Liver (tissue), 7 donors: ENCODE measurements at regions not wholly inside any gene's neighbourhood (a gene's known extent, or its start where the extent isn't known, plus 50 kb on each side); places are given as distances from the start of the nearest gene placed in this dataset.

Experiments used
- DNase-seq: peaks from one replicate; pipeline ENCODE4 v3.0.0-alpha.2; 2017; ENCODE audit warnings: low spot score
- H3K27ac ChIP-seq, 2 donors: one replicate each; pipeline ENCODE4 v1.7.0; 2013; ENCODE audit warnings: inconsistent platforms in 2 of 2, low read length in 2 of 2, control low read depth in 1 of 2, low read depth in 1 of 2, mild to moderate bottlenecking in 1 of 2
- H3K27me3 ChIP-seq, 4 donors: one replicate each; pipeline versions ENCODE4 v1.6.1 to v1.7.0; 2013; ENCODE audit warnings: low read length in 3 of 4, inconsistent platforms in 1 of 4, mild to moderate bottlenecking in 1 of 4, moderate library complexity in 1 of 4; ENCODE audit not compliant: control insufficient read depth in 4 of 4, insufficient read depth in 4 of 4
- H3K36me3 ChIP-seq, 4 donors: one replicate each; pipeline versions ENCODE4 v1.6.1 to v1.7.0; 2013; ENCODE audit warnings: low read length in 3 of 4, mild to moderate bottlenecking in 3 of 4, low read depth in 1 of 4, moderate library complexity in 1 of 4; ENCODE audit not compliant: control insufficient read depth in 4 of 4, insufficient read depth in 3 of 4
- H3K4me1 ChIP-seq, 4 donors: one replicate each; pipeline versions ENCODE4 v1.6.1 to v1.7.0; 2013; ENCODE audit warnings: low read length in 3 of 4, mild to moderate bottlenecking in 3 of 4, moderate library complexity in 1 of 4; ENCODE audit not compliant: control insufficient read depth in 4 of 4, insufficient read depth in 4 of 4
- H3K4me3 ChIP-seq, 3 donors: one replicate each; pipeline versions ENCODE4 v1.6.1 to v1.7.0; 2013; ENCODE audit warnings: low read length in 3 of 3, control low read depth in 1 of 3, low read depth in 1 of 3, mild to moderate bottlenecking in 1 of 3
- H3K9ac ChIP-seq, 2 donors: one replicate each; pipeline ENCODE4 v1.7.0; 2013; ENCODE audit warnings: low read length in 2 of 2, mild to moderate bottlenecking in 2 of 2, moderate library complexity in 2 of 2, control low read depth in 1 of 2, low read depth in 1 of 2
- H3K9me3 ChIP-seq, 4 donors: one replicate each; pipeline versions ENCODE4 v1.6.1 to v1.7.0; 2013; ENCODE audit warnings: low read length in 3 of 4; ENCODE audit not compliant: control insufficient read depth in 4 of 4
- ATF3 ChIP-seq: IDR thresholded peaks from 2 replicates; pipeline ENCODE4 v1.6.1; 2016; ENCODE audit warnings: antibody characterized with exemption
- EGR1 ChIP-seq, 2 donors: IDR thresholded peaks; 2 replicates each; pipeline ENCODE4 v1.6.1; 2016 to 2018; ENCODE audit warnings: antibody characterized with exemption in 2 of 2, low read depth in 2 of 2
- FOXA1 ChIP-seq: IDR thresholded peaks from 2 replicates; pipeline ENCODE4 v1.6.1; 2016; ENCODE audit warnings: antibody characterized with exemption
- FOXA2 ChIP-seq: IDR thresholded peaks from 2 replicates; pipeline ENCODE4 v1.6.1; 2016; ENCODE audit warnings: antibody characterized with exemption
- GABPA ChIP-seq, 2 donors: IDR thresholded peaks in 1 of 2; conservative IDR thresholded peaks in 1 of 2; 2 replicates each; pipeline ENCODE4 v1.6.1; 2016; ENCODE audit warnings: antibody characterized with exemption in 2 of 2, mild to moderate bottlenecking in 1 of 2, moderate library complexity in 1 of 2
- HNF4A ChIP-seq, 2 donors: conservative IDR thresholded peaks; 2 replicates each; pipeline ENCODE4 v1.6.1; 2016; ENCODE audit warnings: antibody characterized with exemption in 2 of 2, mild to moderate bottlenecking in 2 of 2
- HNF4G ChIP-seq: IDR thresholded peaks from 2 replicates; pipeline ENCODE4 v1.6.1; 2016; ENCODE audit warnings: antibody characterized with exemption
- JUND ChIP-seq, 2 donors: IDR thresholded peaks; 2 replicates each; pipeline ENCODE4 v1.6.1; 2016; ENCODE audit warnings: antibody characterized with exemption in 2 of 2
- MAX ChIP-seq: IDR thresholded peaks from 2 replicates; pipeline ENCODE4 v1.6.1; 2016; ENCODE audit warnings: antibody characterized with exemption
- NR2F2 ChIP-seq: IDR thresholded peaks from 2 replicates; pipeline ENCODE4 v1.6.1; 2016; ENCODE audit warnings: antibody characterized with exemption
- RAD21 ChIP-seq, 2 donors: IDR thresholded peaks; 2 replicates each; pipeline ENCODE4 v1.6.1; 2016; ENCODE audit warnings: antibody characterized with exemption in 2 of 2, mild to moderate bottlenecking in 2 of 2
- REST ChIP-seq: IDR thresholded peaks from 2 replicates; pipeline ENCODE4 v1.6.1; 2016; ENCODE audit warnings: antibody characterized with exemption, mild to moderate bottlenecking
- RXRA ChIP-seq, 2 donors: IDR thresholded peaks; 2 replicates each; pipeline ENCODE4 v1.6.1; 2017 to 2018; ENCODE audit warnings: antibody characterized with exemption in 2 of 2, mild to moderate bottlenecking in 1 of 2
- SP1 ChIP-seq: IDR thresholded peaks from 2 replicates; pipeline ENCODE4 v1.6.1; 2018; ENCODE audit warnings: antibody characterized with exemption, mild to moderate bottlenecking
- TAF1 ChIP-seq: conservative IDR thresholded peaks from 2 replicates; pipeline ENCODE4 v1.6.1; 2016; ENCODE audit warnings: antibody characterized with exemption, mild to moderate bottlenecking
- YY1 ChIP-seq: IDR thresholded peaks from 2 replicates; pipeline ENCODE4 v1.6.1; 2016; ENCODE audit warnings: antibody characterized with exemption, mild to moderate bottlenecking
- ZBTB33 ChIP-seq: IDR thresholded peaks from 2 replicates; pipeline ENCODE4 v1.6.1; 2016; ENCODE audit warnings: antibody characterized with exemption
- WGBS: extraction: QIAGEN DNeasy Blood & Tissue Kit; methylation state at CpG from one replicate; pipeline ENCODE4 v1.1.7; 2013; 5-methylcytosine and 5-hydroxymethylcytosine counted together
- donor health status: healthy.
- donor health status: healthy.
- donor health status: healthy.
- donor health status: healthy.

GRCh38 chr17:13442361-13442760 is 159.4 kb downstream of the HS3ST3A1 start:
- H3K27ac ChIP-seq: no peak overlapping the region
- H3K9ac ChIP-seq: no peak overlapping the region
- 94% methylated on average over 4 of the region's 4 CpGs for WGBS
- H3K4me1 ChIP-seq: no peaks in the 10 kb centered on the region
- no peak overlapping the region for H3K4me3 ChIP-seq
- no peaks in the 10 kb centered on the region for H3K36me3 ChIP-seq
- H3K9me3 ChIP-seq: no peaks in the 10 kb centered on the region
- TF ChIP-seq REST: no peak
- no peak for TF ChIP-seq ZBTB33
- TF ChIP-seq ATF3: no peak
- no peak for TF ChIP-seq SP1
- no peak for TF ChIP-seq MAX
- no peak for TF ChIP-seq RXRA (IDR thresholded peaks at IDR 0.05)
- no peak for TF ChIP-seq JUND (IDR thresholded peaks at IDR 0.05)
- TF ChIP-seq FOXA1: no peak
- TF ChIP-seq GABPA (IDR thresholded peaks at IDR 0.05 in 1 of 2, conservative IDR thresholded peaks at IDR 0.05 in 1 of 2): no peak
- no peaks in the 10 kb centered on the region for H3K27me3 ChIP-seq
- DNase-seq: no peak

- Histone ChIP-seq H3K27me3 (no peaks in the 10 kb centered on the region), H3K9me3 (no peaks in the 10 kb centered on the region), H3K27ac (no peak overlapping the region), H3K4me1 (no peaks in the 10 kb centered on the region), H3K9ac (no peak overlapping the region), H3K4me3 (no peak overlapping the region), H3K36me3 (no peaks in the 10 kb centered on the region)
- no peak for DNase-seq
- WGBS: 95% methylated on average over 1 of the region's 1 CpG
- TF ChIP-seq FOXA2: no peak
- TF ChIP-seq MAX: no peak
- no peak for TF ChIP-seq ZBTB33
- no peak for TF ChIP-seq RAD21 (IDR thresholded peaks at IDR 0.05)
- TF ChIP-seq NR2F2: no peak
- TF ChIP-seq YY1: no peak
- no peak for TF ChIP-seq RXRA (IDR thresholded peaks at IDR 0.05)
- TF ChIP-seq JUND (IDR thresholded peaks at IDR 0.05): no peak
- no peak for TF ChIP-seq SP1
- no peak for TF ChIP-seq TAF1
- TF ChIP-seq HNF4G: no peak
- no peak for TF ChIP-seq GABPA (IDR thresholded peaks at IDR 0.05 in 1 of 2, conservative IDR thresholded peaks at IDR 0.05 in 1 of 2)
- TF ChIP-seq FOXA1: no peak
- TF ChIP-seq HNF4A (conservative IDR thresholded peaks at IDR 0.05): no peak
- TF ChIP-seq EGR1 (IDR thresholded peaks at IDR 0.05; ENCODE audit: low read depth in 2 of 2): no peak
- TF ChIP-seq ATF3: no peak
- TF ChIP-seq REST: no peak
Measured at GRCh38 chr17:13441873-13442272, 159.9 kb downstream of the HS3ST3A1 start.
